ENCODE measurements at regions not wholly inside any gene's neighbourhood (a gene's known extent, or its start where the extent isn't known, plus 50 kb on each side); places are given as distances from the start of the nearest gene placed in this dataset.

- Histone ChIP-seq H3K36me3 (ENCODE audit: control insufficient read depth, insufficient read depth, low read length, severe bottlenecking) (no peaks in the 10 kb centered on the region), H3K4me3 (ENCODE audit: low read length) (no peak overlapping the region), H3K9ac (ENCODE audit: low read length) (no peak overlapping the region), H3K4me1 (ENCODE audit: control insufficient read depth, insufficient read depth, low read length) (peaks cover 37% of the 10 kb centered on the region), H3K27me3 (replicated peaks; ENCODE audit: control insufficient read depth, insufficient read depth, low read length) (no peaks in the 10 kb centered on the region), H3K9me3 (ENCODE audit: control insufficient read depth, low read length) (no peaks in the 10 kb centered on the region)
- DNase-seq (ENCODE audit: low read depth), result no peak
Measured at GRCh38 chr10:55374060-55374459, 573.0 kb upstream of the PCDH15 start.

GRCh38 chr10:55369670-55370420, 568.8 kb upstream of the PCDH15 start:
- Histone ChIP-seq H3K36me3 (ENCODE audit: control insufficient read depth, insufficient read depth, low read length, severe bottlenecking) (no peaks in the 10 kb centered on the region), H3K9ac (ENCODE audit: low read length) (no peak overlapping the region), H3K4me3 (ENCODE audit: low read length) (no peak overlapping the region), H3K4me1 (ENCODE audit: control insufficient read depth, insufficient read depth, low read length) (peaks cover 25% of the 10 kb centered on the region), H3K27me3 (replicated peaks; ENCODE audit: control insufficient read depth, insufficient read depth, low read length) (no peaks in the 10 kb centered on the region), H3K9me3 (ENCODE audit: control insufficient read depth, low read length) (no peaks in the 10 kb centered on the region)
- DNase-seq (ENCODE audit: low read depth), result no peak

- Histone ChIP-seq H3K27me3 (replicated peaks; ENCODE audit: control insufficient read depth, insufficient read depth, low read length) (no peaks in the 10 kb centered on the region), H3K36me3 (ENCODE audit: control insufficient read depth, insufficient read depth, low read length, severe bottlenecking) (no peaks in the 10 kb centered on the region), H3K9ac (ENCODE audit: low read length) (no peak overlapping the region), H3K9me3 (ENCODE audit: control insufficient read depth, low read length) (no peaks in the 10 kb centered on the region), H3K4me3 (ENCODE audit: low read length) (no peak overlapping the region), H3K4me1 (ENCODE audit: control insufficient read depth, insufficient read depth, low read length) (peaks cover 18% of the 10 kb centered on the region)
- DNase-seq (ENCODE audit: low read depth), result no peak
Measured at GRCh38 chr10:55368467-55368866, 567.4 kb upstream of the PCDH15 start.

GRCh38 chr10:55367555-55367954, 566.5 kb upstream of the PCDH15 start:
- Histone ChIP-seq H3K9me3 (ENCODE audit: control insufficient read depth, low read length) (no peaks in the 10 kb centered on the region), H3K36me3 (ENCODE audit: control insufficient read depth, insufficient read depth, low read length, severe bottlenecking) (no peaks in the 10 kb centered on the region), H3K27me3 (replicated peaks; ENCODE audit: control insufficient read depth, insufficient read depth, low read length) (no peaks in the 10 kb centered on the region), H3K4me1 (ENCODE audit: control insufficient read depth, insufficient read depth, low read length) (peaks cover 18% of the 10 kb centered on the region), H3K9ac (ENCODE audit: low read length) (no peak overlapping the region), H3K4me3 (ENCODE audit: low read length) (no peak overlapping the region)
- no peak for DNase-seq (ENCODE audit: low read depth)

GRCh38 chr10:55358539-55358938, 557.5 kb upstream of the PCDH15 start:
- Histone ChIP-seq H3K4me3 (ENCODE audit: low read length) (no peak overlapping the region), H3K27me3 (replicated peaks; ENCODE audit: control insufficient read depth, insufficient read depth, low read length) (no peaks in the 10 kb centered on the region), H3K36me3 (ENCODE audit: control insufficient read depth, insufficient read depth, low read length, severe bottlenecking) (no peaks in the 10 kb centered on the region), H3K9ac (ENCODE audit: low read length) (peak overlapping the region; percentile 11), H3K4me1 (ENCODE audit: control insufficient read depth, insufficient read depth, low read length) (no peaks in the 10 kb centered on the region), H3K9me3 (ENCODE audit: control insufficient read depth, low read length) (no peaks in the 10 kb centered on the region)
- DNase-seq (ENCODE audit: low read depth), result no peak

- H3K9ac ChIP-seq (ENCODE audit: low read length), result no peak overlapping the region
- no peak overlapping the region for H3K4me3 ChIP-seq (ENCODE audit: low read length)
- no peak for DNase-seq (ENCODE audit: low read depth)
- H3K4me1 ChIP-seq (ENCODE audit: control insufficient read depth, insufficient read depth, low read length), result no peaks in the 10 kb centered on the region
- H3K36me3 ChIP-seq (ENCODE audit: control insufficient read depth, insufficient read depth, low read length, severe bottlenecking), result no peaks in the 10 kb centered on the region
- no peaks in the 10 kb centered on the region for H3K27me3 ChIP-seq (replicated peaks; ENCODE audit: control insufficient read depth, insufficient read depth, low read length)
- H3K9me3 ChIP-seq (ENCODE audit: control insufficient read depth, low read length), result no peaks in the 10 kb centered on the region
Measured at GRCh38 chr10:55353414-55353813, 552.4 kb upstream of the PCDH15 start.

- Histone ChIP-seq H3K27me3 (replicated peaks; ENCODE audit: control insufficient read depth, insufficient read depth, low read length) (no peaks in the 10 kb centered on the region), H3K9me3 (ENCODE audit: control insufficient read depth, low read length) (no peaks in the 10 kb centered on the region), H3K36me3 (ENCODE audit: control insufficient read depth, insufficient read depth, low read length, severe bottlenecking) (no peaks in the 10 kb centered on the region), H3K4me3 (ENCODE audit: low read length) (no peak overlapping the region), H3K9ac (ENCODE audit: low read length) (no peak overlapping the region), H3K4me1 (ENCODE audit: control insufficient read depth, insufficient read depth, low read length) (no peaks in the 10 kb centered on the region)
- no peak for DNase-seq (ENCODE audit: low read depth)
Measured at GRCh38 chr10:55351431-55351830, 550.4 kb upstream of the PCDH15 start.

- no peaks in the 10 kb centered on the region for H3K27me3 ChIP-seq (replicated peaks; ENCODE audit: control insufficient read depth, insufficient read depth, low read length)
- H3K36me3 ChIP-seq (ENCODE audit: control insufficient read depth, insufficient read depth, low read length, severe bottlenecking), result no peaks in the 10 kb centered on the region
- no peaks in the 10 kb centered on the region for H3K4me1 ChIP-seq (ENCODE audit: control insufficient read depth, insufficient read depth, low read length)
- no peaks in the 10 kb centered on the region for H3K9me3 ChIP-seq (ENCODE audit: control insufficient read depth, low read length)
- H3K4me3 ChIP-seq (ENCODE audit: low read length), result no peak overlapping the region
- no peak overlapping the region for H3K9ac ChIP-seq (ENCODE audit: low read length)
- no peak for DNase-seq (ENCODE audit: low read depth)
Measured at GRCh38 chr10:55348534-55348933, 547.5 kb upstream of the PCDH15 start.

- Histone ChIP-seq H3K9me3 (ENCODE audit: control insufficient read depth, low read length) (no peaks in the 10 kb centered on the region), H3K27me3 (replicated peaks; ENCODE audit: control insufficient read depth, insufficient read depth, low read length) (no peaks in the 10 kb centered on the region), H3K9ac (ENCODE audit: low read length) (no peak overlapping the region), H3K4me3 (ENCODE audit: low read length) (no peak overlapping the region), H3K36me3 (ENCODE audit: control insufficient read depth, insufficient read depth, low read length, severe bottlenecking) (no peaks in the 10 kb centered on the region), H3K4me1 (ENCODE audit: control insufficient read depth, insufficient read depth, low read length) (no peaks in the 10 kb centered on the region)
- no peak for DNase-seq (ENCODE audit: low read depth)
Measured at GRCh38 chr10:55330486-55330885, 529.5 kb upstream of the PCDH15 start.

GRCh38 chr10:55329796-55330195, 528.8 kb upstream of the PCDH15 start:
- Histone ChIP-seq H3K27me3 (replicated peaks; ENCODE audit: control insufficient read depth, insufficient read depth, low read length) (no peaks in the 10 kb centered on the region), H3K4me3 (ENCODE audit: low read length) (no peak overlapping the region), H3K4me1 (ENCODE audit: control insufficient read depth, insufficient read depth, low read length) (no peaks in the 10 kb centered on the region), H3K9ac (ENCODE audit: low read length) (no peak overlapping the region), H3K9me3 (ENCODE audit: control insufficient read depth, low read length) (no peaks in the 10 kb centered on the region), H3K36me3 (ENCODE audit: control insufficient read depth, insufficient read depth, low read length, severe bottlenecking) (no peaks in the 10 kb centered on the region)
- DNase-seq (ENCODE audit: low read depth), result no peak

- Histone ChIP-seq H3K36me3 (ENCODE audit: control insufficient read depth, insufficient read depth, low read length, severe bottlenecking) (no peaks in the 10 kb centered on the region), H3K9ac (ENCODE audit: low read length) (no peak overlapping the region), H3K27me3 (replicated peaks; ENCODE audit: control insufficient read depth, insufficient read depth, low read length) (no peaks in the 10 kb centered on the region), H3K4me1 (ENCODE audit: control insufficient read depth, insufficient read depth, low read length) (no peaks in the 10 kb centered on the region), H3K9me3 (ENCODE audit: control insufficient read depth, low read length) (peaks cover 15% of the 10 kb centered on the region), H3K4me3 (ENCODE audit: low read length) (no peak overlapping the region)
- no peak for DNase-seq (ENCODE audit: low read depth)
Measured at GRCh38 chr10:55320187-55320700, 519.2 kb upstream of the PCDH15 start.

All from adipocyte (in vitro differentiated cells).